NCI-H2196 (cell line): ENCODE measurements at regions not wholly inside any gene's neighbourhood (a gene's known extent, or its start where the extent isn't known, plus 50 kb on each side); places are given as distances from the start of the nearest gene placed in this dataset.
"Not testable (repeated sequence)": the region's sequence is repeated elsewhere in the genome, so short reads cannot be mapped to it uniquely, and the experiment has no call there.

Source experiments
- DNase-seq: peaks from one replicate; lab custom pipeline; 2025; ENCODE audit not compliant: unreplicated experiment; lab: John Stamatoyannopoulos, UW

- no peak for DNase-seq
Observed at GRCh38 chr2:182631299-182631698, 84.8 kb upstream of the DNAJC10 start.

- DNase-seq: no peak
Observed at GRCh38 chr2:182634386-182634785, 81.7 kb upstream of the DNAJC10 start.

- DNase-seq: no peak
Observed at GRCh38 chr2:182636699-182637098, 79.4 kb upstream of the DNAJC10 start.

DNA sequence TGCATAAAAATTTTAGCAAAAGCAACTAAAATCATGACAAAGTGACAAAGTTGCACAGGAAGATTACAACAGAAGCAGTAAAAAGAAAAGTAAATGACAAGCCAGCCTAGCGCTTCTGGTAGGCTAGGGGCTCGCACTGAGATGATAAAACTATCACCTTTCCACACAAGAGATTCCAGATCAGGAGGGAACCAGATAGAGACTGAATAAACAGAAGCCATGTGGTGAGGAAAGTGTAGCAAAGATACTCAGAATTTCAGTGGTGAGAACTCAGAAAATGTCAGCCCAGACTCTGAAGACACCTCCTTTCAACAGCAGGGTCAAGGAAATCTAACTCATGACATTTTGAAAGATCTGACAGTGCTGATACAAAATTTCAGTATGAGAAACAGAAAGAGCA, 77.4 kb upstream of the DNAJC10 start:
- DNase-seq: no peak

- DNase-seq: no peak
Observed at GRCh38 chr2:182639971-182640370, 76.1 kb upstream of the DNAJC10 start.

GRCh38 chr2:182642328-182642727, 73.7 kb upstream of the DNAJC10 start:
- peak; percentile 38 for DNase-seq

DNA sequence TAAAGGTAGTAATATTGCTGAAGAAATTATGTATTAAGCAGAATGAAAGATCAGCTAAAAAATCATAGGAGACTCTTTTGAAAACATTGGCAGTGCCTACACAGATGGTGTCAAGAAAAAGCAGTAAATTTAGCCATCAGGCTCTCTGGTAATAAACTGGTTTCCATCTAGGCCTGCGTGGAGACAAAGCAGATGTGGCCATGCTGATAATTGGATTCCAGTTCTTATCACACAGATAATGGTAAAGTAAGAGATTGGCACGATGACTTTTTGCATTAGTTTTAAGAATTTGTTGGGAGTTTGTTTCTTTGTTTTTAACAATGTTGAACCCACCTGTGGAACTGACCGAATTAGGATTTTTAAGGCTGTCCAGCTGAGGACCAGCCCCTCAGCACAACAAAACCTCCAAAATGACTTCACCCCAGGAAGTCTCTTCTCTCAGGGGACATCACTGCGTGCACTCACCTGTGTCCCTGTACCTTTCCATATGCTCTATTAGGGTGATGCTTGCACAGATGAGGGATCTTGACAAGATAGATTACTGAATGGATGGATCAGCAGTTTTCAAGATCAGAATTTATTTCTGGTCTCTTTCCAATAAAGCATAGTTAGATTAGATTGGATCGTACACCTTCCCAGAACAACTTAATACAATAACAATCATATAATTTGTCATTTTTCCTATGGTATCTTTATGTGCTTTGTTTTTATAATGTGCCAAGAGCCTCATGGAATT, 69.1 kb upstream of the DNAJC10 start:
- DNase-seq: no peak

- no peak for DNase-seq
Observed at GRCh38 chr2:182647499-182647787, 68.6 kb upstream of the DNAJC10 start.

DNA sequence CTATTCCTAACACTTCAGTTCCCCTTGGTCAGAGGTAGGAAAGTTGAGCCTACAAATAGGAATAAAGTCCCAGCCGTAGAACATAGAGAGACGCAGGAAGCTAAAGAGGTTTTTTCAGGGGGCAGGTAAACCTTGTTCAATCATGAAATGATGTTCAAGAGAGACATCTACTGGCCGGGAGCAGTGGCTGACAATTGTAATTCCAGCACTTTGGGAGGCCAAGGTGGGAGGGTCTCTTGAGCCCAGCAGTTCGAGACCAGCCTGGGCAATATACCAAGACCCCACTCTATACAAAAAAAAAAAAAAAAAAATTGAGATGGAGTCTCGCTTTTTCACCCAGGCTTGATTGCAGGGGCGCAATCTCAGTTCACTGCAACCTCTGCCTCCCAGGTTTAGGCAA, 66.7 kb upstream of the DNAJC10 start:
- peak; percentile 49 for DNase-seq

DNA sequence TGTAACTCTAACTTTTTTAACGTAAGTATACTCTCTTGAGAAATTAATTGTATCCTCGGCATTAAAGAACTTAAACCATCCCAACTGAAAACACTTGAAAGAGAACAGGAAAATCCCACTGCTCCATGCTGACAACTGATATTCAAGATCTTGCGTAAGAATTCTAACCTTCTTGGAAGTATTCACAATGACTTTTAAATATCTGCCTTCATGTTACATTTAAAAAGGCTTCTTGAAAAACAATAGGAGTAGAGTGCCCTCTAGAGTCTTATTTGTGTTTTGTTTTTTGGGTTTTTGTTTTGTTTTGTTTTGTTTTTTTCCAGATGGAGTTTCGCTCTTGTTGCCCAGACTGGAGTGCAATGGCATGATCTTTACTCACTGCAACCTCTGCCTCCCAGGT, 65.4 kb upstream of the DNAJC10 start:
- DNase-seq: peak; percentile 58

- no peak for DNase-seq
Observed at GRCh38 chr2:182652326-182652725, 63.7 kb upstream of the DNAJC10 start.

GRCh38 chr2:182655750-182656149, 60.3 kb upstream of the DNAJC10 start:
- no peak for DNase-seq

- DNase-seq: no peak
Observed at GRCh38 chr2:182664212-182664611, 51.8 kb upstream of the DNAJC10 start.

- not testable (repeated sequence) for DNase-seq
Observed at GRCh38 chr2:182665500-182665899, 50.6 kb upstream of the DNAJC10 start.
